A204.1 (cell line): ENCODE measurements at regions not wholly inside any gene's neighbourhood (a gene's known extent, or its start where the extent isn't known, plus 50 kb on each side); places are given as distances from the start of the nearest gene placed in this dataset.

ENCODE experiments used
- FAIRE-seq: peaks from 2 replicates; lab custom pipeline; 2012; peaks lifted over from hg19 to GRCh38; lab: Jason Lieb, UNC

DNA sequence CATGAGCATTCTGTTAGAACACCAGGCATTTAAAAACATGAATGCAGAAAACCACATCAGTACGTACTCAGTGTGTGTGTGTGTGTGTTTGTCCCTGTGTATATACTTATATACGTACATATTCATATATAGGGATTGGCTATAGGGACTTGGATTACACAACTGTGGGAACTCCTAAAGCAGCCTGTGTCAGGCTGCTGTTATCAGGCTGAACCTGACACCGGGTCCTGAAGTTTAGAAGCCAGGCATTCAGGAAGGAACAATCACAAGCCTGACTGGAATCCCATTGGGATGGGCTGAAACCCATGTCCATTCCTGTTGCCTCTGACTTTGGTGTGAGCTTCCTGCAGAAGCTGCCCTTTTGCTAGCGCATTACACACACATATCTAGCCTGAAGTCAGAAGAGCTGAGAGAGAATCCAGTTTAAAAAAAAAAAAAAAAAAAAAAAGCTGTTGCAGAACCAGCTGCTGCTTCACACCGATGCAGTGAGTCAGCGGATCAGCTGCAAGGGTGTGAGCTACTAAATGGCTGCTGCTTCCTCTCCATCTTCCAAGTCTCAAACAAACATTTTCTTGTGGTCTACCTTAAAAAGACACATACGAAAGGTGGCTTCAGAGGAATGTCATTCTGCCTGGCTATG is 348.1 kb downstream of the THBS2 start:
- no peak for FAIRE-seq

DNA sequence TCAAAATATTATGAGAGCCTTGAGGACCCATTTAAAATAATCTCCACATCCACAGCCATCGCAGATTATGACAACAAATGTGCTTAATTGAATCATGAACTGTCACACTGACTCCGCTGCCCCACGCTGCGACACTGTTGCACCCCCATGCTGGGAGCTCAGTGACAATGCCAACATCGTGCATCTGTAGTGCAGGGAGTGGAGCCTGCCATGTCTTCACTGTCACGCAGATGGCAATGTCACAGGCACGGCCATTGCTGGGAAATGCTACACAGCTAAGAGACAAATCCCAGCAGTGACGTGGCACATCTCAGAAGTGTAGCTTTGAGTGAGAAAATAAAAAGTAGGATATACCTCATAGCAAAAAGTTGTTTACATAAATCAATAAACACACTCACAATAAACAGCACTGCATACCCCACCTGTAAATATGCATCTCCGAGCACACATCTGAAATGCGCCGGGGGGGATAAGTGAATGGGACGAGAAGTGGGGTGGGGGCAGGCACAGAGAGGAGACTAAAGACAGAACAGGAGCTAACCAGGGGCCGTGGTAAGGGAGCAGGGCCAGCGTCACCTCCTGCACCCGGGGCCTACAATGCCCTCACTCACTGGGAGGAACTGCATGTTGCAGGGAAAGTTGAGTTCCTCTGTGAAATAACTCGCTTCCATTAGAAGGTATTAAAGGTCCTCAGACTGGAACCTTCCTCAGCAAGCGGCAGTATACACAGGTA is 349.9 kb downstream of the THBS2 start:
- FAIRE-seq = no peak

DNA sequence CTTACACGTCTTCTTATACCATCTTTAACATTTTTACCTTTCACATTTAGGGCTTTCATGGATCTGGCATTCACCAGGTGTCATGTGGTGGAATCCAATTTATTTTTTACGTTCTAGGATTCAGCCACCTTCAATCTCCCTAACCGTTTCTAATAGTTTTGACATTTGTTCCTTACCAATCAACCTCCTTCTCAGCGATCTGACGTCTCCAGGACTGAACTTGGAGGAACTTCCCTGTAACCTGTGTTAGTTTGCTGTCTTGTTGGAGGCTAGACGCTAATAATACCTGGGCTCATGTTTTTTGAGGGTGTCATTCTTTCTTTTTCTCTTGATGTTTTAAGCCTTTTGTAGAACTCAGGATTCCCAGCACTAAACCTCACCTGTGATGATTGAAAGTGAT is 351.6 kb downstream of the THBS2 start:
- FAIRE-seq = no peak

DNA sequence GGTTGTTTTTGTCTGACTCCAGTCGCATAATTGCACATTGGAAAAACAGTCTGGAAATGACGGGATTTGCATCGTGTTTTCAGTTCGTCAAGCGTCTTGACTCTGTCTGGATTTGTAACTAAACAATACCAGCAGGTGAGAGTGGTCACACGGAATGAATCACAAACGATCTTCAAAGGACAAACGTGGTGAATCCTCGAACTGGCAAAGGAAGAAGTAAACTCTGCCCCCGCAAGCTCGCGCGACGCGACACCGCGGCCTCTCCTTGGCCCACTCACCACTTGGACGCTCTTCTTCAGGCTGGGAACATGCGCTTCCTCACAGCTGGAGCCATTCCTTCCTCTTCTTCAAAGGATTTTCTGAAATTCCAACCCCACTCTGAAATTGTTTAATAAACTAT is 352.6 kb downstream of the THBS2 start:
- no peak for FAIRE-seq

DNA sequence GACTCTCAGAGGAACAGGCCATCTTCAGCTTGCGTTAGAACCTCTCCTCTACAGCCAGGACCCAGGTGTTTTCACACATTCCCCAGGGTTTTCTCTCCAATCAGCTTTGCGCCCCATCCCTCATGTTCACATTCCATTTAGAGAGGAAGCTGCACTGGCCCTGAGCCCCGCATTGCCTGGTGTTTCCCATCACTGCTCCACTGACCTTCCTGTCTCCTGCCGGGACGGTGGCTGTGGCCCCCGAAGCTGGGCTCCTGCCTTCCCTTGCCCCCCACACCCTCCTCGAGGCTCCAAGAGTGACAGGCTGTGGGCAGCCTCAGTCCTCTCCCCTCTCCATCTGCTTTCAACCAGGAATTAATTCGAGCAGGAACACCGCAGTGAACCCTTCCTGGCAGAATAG is 357.3 kb downstream of the THBS2 start:
- FAIRE-seq = no peak

DNA sequence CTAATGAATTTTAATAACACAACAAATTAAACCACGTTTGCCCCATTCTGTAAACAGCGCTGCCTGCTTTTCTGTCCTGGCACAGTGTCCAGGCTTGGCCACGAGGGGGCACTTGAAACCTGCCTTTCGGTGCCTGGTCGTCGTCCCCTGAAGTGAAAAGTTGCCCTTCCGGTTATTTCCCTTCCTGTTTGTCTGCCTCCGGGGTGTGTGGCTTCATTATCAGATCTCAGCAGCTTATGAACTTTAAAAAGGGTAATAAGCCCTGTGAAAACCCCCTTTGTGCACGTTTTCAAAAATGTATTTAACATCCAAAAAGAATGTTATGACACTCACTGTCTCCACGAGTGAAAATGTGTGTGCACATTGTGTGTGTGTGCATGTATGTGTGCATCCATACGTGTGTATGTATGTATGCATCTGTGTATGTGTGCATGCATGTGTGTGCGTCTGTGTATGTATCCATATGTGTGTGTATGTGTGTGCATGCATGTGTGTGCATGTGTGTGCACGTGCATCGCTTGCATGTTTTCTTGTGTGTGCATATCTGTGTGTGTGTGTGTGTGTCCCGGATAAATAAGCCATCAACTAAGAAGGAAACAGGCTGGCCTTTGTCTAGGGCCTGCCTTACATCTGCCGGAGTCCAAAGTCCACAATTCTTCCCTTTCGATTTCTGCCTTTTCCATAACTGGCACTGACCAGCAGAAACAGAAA is 358.4 kb downstream of the THBS2 start:
- FAIRE-seq = peak; percentile 83

DNA sequence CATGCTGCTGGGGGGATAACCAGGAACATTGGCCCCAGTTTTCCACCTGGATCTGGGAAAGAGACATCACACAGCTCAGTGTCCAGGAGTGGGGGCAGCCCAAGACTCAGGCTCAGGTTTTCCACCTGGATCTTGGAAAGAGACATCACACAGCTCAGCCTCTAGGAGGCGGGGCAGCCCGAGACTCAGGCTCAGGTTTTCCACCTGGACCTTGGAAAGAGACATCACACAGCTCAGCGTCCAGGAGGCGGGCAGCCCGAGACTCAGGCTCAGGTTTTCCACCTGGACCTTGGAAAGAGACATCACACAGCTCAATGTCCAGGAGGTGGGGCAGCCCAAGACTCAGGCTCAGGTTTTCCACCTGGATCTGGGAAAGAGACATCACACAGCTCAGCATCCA is 361.6 kb downstream of the THBS2 start:
- no peak for FAIRE-seq

DNA sequence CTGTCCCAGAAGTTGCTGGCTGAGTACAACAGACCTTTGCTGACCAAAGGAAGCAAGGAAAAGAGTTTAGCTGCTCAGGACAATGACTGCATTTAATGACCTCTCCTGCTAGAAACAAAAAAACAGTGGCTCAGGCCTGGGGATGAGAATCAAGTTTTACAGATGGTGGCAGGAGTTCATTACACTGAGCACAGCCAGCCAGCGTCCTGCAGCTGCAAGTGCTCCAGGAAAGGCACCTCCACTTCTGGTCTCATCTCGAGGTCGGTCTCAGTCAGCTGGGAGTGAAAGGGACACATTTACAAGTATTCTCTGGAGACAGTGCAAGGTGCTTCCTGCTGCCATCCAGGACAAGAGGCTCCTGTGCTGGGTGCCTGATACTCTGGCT is 362.7 kb downstream of the THBS2 start:
- no peak for FAIRE-seq

DNA sequence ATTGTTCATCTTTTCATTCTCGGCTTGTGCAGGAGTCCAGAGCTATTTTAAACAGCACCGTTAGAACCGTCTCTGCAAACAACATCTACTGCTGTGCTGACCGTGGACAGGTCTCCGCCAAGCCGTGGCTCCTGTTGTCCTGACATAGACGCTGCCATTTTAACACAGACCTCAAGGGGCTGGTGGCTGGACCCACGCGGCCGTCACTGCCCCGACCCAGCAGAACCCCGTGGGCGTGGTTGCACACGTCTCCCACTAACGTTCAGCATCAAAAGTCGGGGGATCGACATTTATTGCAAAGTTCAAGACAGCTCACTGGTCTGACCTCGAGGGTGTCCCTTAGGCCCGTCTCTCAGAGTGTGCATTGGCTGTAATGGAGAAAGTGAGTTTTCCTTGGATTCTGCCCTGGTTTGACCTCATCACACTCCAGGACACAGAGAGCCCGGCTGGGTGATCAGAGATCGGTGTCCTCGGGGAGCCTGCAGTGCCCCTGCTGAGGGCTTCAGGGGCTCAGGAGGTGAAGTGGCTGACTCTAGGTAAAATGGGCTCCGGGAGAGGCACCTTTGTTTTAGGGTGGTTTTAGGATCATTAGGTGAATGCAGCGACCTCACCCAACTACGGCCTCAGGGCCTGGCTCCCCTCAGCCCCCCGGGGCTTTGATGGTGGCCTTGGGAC is 363.2 kb downstream of the THBS2 start:
- FAIRE-seq = no peak

DNA sequence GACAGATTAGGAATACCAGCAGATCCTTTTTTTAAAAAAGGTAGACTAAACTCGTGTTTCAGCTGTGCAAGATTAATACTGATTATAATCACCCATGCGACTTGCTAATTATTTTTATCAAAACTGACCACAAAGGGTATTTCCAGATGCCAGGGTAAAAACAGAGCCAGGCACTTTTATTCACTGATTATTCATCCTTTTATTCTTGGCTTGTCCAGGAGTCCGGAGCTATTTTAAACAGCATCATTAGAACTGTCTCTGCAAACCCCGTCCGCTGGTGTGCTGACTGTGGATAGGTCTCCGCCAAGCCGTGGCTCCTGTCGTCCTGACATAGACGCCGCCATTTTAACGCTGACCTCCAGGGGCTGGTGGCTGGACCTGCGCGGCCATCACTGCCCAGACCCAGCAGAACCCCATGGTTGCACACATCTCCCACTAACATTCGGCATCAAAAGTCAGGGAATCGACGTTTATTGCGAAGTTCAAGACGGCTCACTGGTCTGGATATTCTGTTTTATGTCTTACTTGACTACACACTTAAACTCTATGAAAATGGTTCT is 364.8 kb downstream of the THBS2 start:
- FAIRE-seq = no peak

DNA sequence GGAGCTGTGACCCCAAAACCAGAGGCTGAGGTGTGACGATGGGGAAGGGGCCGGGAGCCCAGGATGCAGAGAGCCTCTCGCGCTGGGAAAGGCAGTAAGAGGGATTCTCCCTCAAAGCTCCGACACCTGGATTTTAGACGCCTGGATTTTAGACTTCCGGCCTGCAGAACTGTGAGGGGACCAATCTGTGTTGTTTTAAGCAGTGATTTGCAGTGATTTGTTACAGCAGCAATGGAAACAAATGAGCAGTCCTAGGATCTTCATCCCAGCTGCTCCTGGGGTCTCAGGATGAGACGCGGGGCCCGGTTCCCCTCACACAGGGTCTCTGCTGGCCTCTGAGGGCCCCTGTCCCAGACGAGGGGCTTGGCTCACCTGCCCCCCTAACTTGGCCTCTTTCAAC is 365.5 kb downstream of the THBS2 start:
- no peak for FAIRE-seq

DNA sequence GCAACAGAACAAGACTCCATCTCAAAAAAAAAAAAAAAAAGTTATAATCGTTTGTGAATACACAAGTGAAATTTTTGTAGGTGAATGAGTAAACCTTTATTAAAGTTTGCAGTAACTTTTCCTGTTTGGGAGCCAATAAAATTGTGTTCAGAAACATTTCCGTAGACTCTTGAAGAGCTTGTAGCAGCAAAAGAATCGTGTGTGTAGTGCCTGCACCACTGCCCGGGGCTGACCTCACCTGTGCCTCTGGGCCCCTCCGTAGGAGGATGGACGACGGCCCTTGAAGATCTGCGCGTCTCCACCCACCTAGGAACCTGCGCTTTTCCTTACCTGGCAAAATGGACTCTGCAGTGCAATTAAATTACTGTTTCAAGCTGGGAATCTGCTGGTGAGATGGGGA is 366.0 kb downstream of the THBS2 start:
- FAIRE-seq = no peak

DNA sequence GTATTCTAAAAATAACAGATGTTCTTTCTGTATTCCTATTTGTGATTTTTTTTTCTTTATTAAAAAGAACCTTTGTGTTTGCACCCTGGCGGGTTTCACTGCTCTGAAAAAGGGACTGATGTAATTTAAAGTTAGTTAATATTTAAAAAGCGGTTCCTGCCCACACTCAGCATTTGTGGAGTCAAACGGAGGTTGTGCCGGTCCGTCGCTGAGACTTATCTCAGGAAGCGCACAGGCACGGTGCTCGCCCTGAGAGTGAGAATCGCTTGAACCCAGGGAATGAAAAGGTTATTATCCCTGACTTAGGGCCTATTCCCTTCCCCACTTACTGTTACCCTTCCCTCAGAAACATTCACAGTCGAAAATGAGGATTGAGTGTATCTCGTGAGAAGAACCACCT is 366.7 kb downstream of the THBS2 start:
- FAIRE-seq = no peak

DNA sequence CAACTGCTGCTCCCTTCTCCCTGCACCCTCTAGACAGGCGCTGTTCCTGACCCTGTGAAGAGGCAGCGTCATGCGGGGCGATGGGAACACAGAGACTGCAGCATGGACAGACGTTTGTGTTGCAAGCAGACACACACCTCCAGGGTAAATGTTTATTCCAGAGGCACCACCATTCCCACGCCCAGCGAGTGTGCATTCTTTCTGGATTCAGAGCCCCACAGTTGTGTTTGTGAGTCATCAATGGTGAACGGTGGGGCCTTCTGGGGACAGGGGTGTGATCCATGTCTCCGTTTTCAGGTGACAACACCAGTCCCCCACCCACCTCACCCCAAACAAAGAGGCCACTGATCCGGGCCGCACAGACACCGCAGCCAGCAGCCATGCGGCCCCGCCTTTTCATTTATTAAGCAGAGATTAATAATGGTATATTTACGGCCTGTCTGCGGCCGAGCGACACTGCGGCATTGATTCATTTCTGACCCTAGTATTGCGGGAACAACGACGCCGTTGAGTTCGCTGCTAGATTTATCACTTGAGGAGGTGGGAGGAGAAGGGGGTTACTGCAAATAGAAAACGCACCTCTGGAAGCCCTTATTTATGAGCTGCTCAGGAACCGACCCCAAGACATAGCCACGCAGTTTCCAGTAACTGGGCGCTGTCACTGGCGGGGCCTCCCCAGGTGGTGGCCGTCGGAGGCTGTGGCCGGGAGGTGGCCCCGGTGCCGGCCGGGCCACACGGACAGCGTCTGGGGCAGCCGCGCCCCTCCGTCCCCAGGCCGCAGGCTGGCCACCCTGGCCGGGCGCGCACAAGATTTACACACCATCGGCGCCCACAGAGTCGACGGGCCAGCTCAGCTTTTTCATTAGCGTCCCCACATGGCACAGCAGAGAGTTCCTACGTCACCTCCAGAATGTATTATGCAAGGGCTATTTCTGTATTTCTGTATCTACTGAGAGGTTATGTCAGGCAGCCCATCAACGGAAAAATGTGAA is 367.6 kb downstream of the THBS2 start:
- no peak for FAIRE-seq

DNA sequence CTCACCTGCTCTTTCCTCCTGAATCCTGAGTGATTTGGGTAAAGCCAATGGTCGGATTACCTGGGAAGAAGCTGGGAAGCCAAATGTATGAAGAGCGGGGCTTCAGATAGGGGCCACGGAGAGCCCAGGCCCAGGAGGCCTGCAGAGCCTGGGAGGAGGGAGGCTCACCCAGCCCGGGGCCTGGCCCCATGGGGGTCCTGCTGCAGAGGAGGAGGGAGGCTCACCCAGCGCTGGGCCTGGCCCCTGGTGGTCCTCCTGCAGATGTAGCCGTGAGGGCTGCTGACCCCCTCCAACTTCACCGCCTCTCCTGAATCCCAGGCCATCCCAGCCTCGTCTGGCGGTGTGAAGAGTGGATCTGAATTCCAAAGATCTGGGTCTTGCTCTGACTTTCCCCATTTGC is 368.4 kb downstream of the THBS2 start:
- FAIRE-seq = no peak

DNA sequence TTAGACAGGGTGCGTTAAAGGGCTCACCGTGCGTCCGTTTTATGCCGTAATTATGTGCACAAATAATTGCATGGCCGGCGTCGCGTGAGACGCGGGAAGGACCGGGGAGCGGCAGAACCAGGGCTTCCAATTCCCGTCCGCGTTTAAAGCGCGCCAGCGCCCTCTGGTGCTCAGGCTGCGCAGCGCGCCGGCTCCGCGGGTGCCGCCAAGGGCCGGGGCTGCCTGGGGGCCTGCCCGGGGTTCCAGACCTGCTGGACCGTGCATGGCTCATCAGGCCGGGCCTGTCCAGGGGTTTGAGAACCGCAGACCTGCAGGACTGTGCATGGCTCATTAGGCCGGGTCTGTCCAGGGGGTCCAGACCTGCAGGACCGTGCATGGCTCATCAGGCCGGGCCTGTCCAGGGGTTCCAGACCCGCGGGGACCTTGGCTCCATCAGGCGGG is 369.0 kb downstream of the THBS2 start:
- no peak for FAIRE-seq

DNA sequence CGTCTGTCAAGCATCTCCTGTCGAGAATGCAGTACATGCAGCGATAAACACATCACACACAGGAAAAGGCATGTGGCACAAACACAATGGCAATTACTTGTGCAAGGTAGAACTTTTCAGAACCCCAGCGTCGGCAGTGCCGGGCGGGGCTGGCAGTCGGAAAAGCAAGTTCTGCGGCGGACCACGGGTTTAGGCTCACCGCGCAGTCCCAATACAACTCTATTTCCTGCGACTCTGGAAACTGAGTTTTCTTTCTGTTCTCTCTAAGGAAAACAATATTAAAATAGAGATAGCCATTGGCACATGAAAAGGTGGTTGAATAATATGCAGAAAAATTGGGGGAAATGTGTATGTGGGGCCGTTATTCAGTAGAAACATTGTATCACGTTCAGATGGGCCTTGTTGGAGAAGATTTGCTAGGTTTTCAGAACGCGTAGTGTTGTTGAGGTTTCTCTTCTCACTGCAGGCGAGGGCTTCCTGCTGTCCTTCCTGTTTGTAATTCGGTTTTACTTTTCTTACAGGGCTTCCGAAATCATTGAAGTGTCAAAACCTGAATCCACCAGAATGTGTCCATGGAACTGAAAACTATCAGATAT is 369.5 kb downstream of the THBS2 start:
- no peak for FAIRE-seq

DNA sequence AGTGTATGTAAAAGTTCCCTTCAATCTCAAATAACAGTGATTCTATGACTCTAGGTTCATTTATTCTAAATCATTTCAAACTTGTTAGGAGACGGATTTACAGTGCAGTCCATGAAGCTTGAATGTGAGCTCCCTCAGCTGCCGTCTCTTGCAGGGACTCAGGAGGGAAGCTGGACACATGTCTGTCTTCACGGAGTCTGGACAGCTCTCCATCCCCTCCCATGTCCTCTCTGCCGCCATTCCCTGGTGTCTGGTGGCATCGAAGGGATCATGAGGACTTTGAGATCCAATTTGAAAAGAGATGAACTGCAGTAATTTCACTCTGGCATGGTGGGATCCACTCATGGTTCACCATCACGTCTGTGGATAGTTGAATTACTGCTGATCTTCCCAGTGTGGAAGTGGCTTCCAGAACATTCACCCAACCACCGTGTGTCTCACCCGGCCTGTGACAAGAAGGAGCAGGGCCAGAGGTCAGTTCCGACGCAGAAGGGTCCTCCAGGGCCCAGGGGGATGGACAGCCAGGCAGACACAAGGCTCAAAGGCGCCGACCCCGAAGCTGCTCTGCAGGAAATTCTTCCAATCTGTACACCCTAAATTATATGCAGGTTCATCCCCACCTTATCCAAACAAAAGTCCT is 370.1 kb downstream of the THBS2 start:
- no peak for FAIRE-seq

DNA sequence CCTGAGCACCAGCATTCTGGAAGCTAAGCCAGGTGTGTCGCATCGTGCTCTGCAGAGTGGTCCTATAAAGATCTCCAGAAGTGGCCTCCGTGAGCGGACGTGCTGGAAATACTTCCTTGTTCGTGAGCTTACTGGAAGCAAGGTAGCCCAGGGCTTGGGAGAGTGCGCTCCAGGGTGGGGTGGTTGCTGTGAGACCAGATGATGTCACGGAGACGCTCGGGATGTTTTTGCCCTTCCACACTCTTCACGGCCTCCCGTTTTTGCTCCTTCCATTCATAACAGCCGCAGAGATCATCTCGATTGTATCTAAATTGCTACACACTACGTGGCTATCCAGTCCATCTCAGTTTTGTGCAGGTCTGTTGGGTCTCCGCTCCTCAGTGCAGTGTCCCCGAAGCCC is 373.4 kb downstream of the THBS2 start:
- FAIRE-seq = no peak

DNA sequence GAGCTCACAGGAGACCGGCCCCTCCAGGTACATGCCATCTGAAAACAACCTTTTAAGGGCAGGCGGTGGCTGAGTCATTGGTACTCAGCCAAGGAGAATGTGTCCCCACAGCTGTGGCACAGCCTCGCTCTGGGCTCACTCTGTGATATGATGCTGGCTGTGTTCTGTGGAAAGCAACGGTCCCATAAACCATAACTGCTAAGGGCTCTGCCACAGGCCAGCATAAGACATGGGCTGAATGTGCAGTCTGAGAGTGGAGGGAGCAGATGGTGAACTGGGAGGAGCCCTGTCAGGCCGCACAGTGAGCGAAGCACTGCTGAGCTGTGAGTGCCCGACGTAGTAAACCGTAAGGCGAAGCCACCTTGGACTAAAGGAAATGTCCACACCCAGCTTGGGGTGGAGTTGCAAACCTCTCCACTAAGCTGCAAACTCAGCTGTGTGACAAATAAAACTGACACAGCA is 375.8 kb downstream of the THBS2 start:
- FAIRE-seq = no peak
